ENCODE measurements at regions not wholly inside any gene's neighbourhood (a gene's known extent, or its start where the extent isn't known, plus 50 kb on each side); places are given as distances from the start of the nearest gene placed in this dataset.

- TF ChIP-seq CTCF (conservative IDR thresholded peaks at IDR 0.05): no peak
- no peak for TF ChIP-seq ZFX (IDR thresholded peaks at IDR 0.05)
Observed at GRCh38 chr9:82586918-82587356, 476.0 kb downstream of the RASEF start.
